Heart left ventricle (tissue), 16 donors: ENCODE measurements at regions not wholly inside any gene's neighbourhood (a gene's known extent, or its start where the extent isn't known, plus 50 kb on each side); places are given as distances from the start of the nearest gene placed in this dataset.

ENCODE experiments used
- ATAC-seq, 4 donors: fragments of 200-7000 bp; cut with Tn5 transposase; one replicate each; pipeline ENCODE4 v1.9.1; 2020 to 2022; ENCODE audit warnings: moderate library complexity in 4 of 4, mild to moderate bottlenecking in 3 of 4, moderate number of reproducible peaks in 1 of 4
- DNase-seq, 5 donors: peaks; one replicate each; pipeline ENCODE4 v3.0.0-alpha.2; 2020
- H3K27ac ChIP-seq, 12 donors: fragments of 200-600 bp; sonication (generic) in 4 of 12; one replicate each; pipeline versions ENCODE4 v1.5.0 to v1.8.0; 2016 to 2022; ENCODE audit warnings: mild to moderate bottlenecking in 2 of 12
- H3K27me3 ChIP-seq, 9 donors: fragments of 200-600 bp; sonication (generic) in 2 of 9; one replicate each; pipeline versions ENCODE4 v1.5.1 to v1.8.0; 2016 to 2022; ENCODE audit warnings: mild to moderate bottlenecking in 3 of 9
- H3K36me3 ChIP-seq, 9 donors: fragments of 200-600 bp; sonication (generic) in 2 of 9; one replicate each; pipeline versions ENCODE4 v1.5.0 to v1.8.0; 2018 to 2022; ENCODE audit warnings: mild to moderate bottlenecking in 2 of 9
- H3K4me1 ChIP-seq, 12 donors: fragments of 200-600 bp; sonication (generic) in 4 of 12; one replicate each; pipeline versions ENCODE4 v1.5.0 to v1.8.0; 2016 to 2022; ENCODE audit warnings: mild to moderate bottlenecking in 3 of 12
- H3K4me3 ChIP-seq, 12 donors: fragments of 200-600 bp; sonication (generic) in 4 of 12; one replicate each; pipeline versions ENCODE4 v1.5.0 to v1.8.0; 2017 to 2022; ENCODE audit warnings: mild to moderate bottlenecking in 9 of 12, moderate library complexity in 4 of 12
- H3K9me3 ChIP-seq, 12 donors: fragments of 200-600 bp; sonication (generic) in 4 of 12; one replicate each; pipeline versions ENCODE4 v1.5.0 to v1.8.0; 2016 to 2022; ENCODE audit warnings: mild to moderate bottlenecking in 1 of 12
- POLR2A ChIP-seq, 2 donors: fragments of 450-650 bp; IDR thresholded peaks; one replicate each; pipeline ENCODE4 v1.6.1; 2017; ENCODE audit warnings: antibody characterized with exemption in 2 of 2, mild to moderate bottlenecking in 2 of 2, moderate library complexity in 2 of 2
- WGBS, 4 donors: extraction: QIAGEN DNeasy Blood & Tissue Kit in 2 of 4; methylation state at CpG; one replicate each; pipeline versions ENCODE4 v1.1.5 to v1.1.7; 2013 to 2018; 5-methylcytosine and 5-hydroxymethylcytosine counted together
- intact Hi-C, 10 donors: fragments of 100-400 bp; cut with DNase I; formaldehyde crosslinking; loops; one replicate each; pipeline versions ENCODE4 v1.11.1 to v1.14.2; 2022
- TF ChIP-seq, protein P1 (sequence below), 12 donors: fragments of 200-600 bp; sonication (generic) in 4 of 12; IDR thresholded peaks; one replicate each; pipeline versions ENCODE4 v1.5.0 to v1.8.0; 2018 to 2022; ENCODE audit warnings: antibody characterized with exemption in 12 of 12, mild to moderate bottlenecking in 5 of 12
- donor health status: ischemic (EF 13 %, LVEDD 7.1; RV severe dilation, severe dysfunction).
- donor health status: healthy with polysubstance abuse.
- donor health status: DM: no; HTN: yes; CAD: no.
- donor health status: DM: no; HTN: no; CAD: no.
- donor health status: ischemic (EF 25% LVEDD 6.9; RV normal size, moderate dysfunction).
- donor health status: ischemic (EF 25% LVEDD 5.7; RV mildly dilated, moderate dysfunction).
- donor health status: healthy.
- donor health status: DM: yes; HTN: yes; CAD: no.
- donor health status: ischemic (EF 35%, LVEDD 5.7; RV mildly dilated, moderate dysfunction).
- donor health status: nonischemic (EF 11% LVEDD 7.7; RV severe dilation, severe dysfunction).
- donor health status: DM: yes; HTN: yes; CAD: no.
- donor health status: PGD.
- donor health status: ischemic (EF 29% LVEDD 5.4; RV normal size, mild dysfunction).
- donor health status: nonischemic (EF 23%, LVEDD 6.1; RV moderate dilation, normal function).

DNA sequence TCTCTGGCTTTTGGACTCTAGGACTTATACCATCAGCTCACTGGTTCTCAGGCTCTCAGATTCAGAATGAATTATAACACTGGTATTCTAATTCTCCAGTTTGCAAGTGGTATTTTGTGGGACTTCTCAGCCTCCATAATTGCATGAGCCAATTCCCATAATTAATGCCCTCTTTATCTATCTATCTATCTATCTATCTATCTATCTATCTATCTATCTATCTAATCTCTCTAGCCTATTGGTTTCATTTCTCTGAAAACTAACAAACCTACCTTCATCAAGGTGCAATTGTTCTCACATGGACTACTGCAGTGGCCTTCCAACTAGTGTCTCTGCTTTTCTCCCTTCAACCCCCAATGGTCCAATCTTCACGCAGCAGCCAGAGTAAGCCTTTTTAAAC lies 507.4 kb downstream of the ETNK1 start:
- H3K27me3 ChIP-seq, result no peaks in the 10 kb centered on the region
- WGBS, 4 donors, result 89 to 100% (median 95%) methylated on average over 1 of the region's 1 CpG
- H3K27ac ChIP-seq, result no peak overlapping the region
- intact Hi-C loops, result no loop called here
- TF ChIP-seq, protein P1, sequence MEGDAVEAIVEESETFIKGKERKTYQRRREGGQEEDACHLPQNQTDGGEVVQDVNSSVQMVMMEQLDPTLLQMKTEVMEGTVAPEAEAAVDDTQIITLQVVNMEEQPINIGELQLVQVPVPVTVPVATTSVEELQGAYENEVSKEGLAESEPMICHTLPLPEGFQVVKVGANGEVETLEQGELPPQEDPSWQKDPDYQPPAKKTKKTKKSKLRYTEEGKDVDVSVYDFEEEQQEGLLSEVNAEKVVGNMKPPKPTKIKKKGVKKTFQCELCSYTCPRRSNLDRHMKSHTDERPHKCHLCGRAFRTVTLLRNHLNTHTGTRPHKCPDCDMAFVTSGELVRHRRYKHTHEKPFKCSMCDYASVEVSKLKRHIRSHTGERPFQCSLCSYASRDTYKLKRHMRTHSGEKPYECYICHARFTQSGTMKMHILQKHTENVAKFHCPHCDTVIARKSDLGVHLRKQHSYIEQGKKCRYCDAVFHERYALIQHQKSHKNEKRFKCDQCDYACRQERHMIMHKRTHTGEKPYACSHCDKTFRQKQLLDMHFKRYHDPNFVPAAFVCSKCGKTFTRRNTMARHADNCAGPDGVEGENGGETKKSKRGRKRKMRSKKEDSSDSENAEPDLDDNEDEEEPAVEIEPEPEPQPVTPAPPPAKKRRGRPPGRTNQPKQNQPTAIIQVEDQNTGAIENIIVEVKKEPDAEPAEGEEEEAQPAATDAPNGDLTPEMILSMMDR (IDR thresholded peaks at IDR 0.05), result no peak
- TF ChIP-seq POLR2A (IDR thresholded peaks at IDR 0.05), result no peak
- no peaks in the 10 kb centered on the region for H3K36me3 ChIP-seq
- no peak for ATAC-seq
- no peaks in the 10 kb centered on the region for H3K9me3 ChIP-seq
- no peaks in the 10 kb centered on the region for H3K4me1 ChIP-seq
- H3K4me3 ChIP-seq, result no peak overlapping the region
- no peak for DNase-seq

DNA sequence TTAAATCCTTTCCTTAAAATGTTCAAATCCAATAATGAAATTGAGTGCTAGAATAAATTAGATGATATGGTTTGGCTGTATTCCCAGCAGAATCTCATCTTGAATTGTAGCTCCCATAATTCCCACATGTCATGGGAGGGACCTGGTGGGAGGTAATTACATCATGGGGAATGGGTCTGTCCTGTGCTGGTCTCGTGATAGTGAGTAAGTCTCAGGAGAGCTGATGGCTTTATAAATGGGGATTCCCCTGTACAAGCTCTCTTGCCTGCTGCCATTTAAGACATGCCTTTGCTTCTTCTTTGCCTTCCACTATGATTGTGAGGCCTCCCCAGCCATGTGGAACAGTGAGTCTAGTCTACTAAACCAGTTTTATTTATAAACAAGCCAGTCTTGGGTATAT lies 508.5 kb downstream of the ETNK1 start:
- no peak for DNase-seq
- no peaks in the 10 kb centered on the region for H3K27me3 ChIP-seq
- TF ChIP-seq POLR2A (IDR thresholded peaks at IDR 0.05), result no peak
- TF ChIP-seq, protein P1 (IDR thresholded peaks at IDR 0.05), result no peak
- 35 to 81% (median 64%) methylated on average over 1 of the region's 1 CpG for WGBS, 4 donors
- ATAC-seq, result no peak
- no peaks in the 10 kb centered on the region for H3K4me1 ChIP-seq
- H3K9me3 ChIP-seq, result no peaks in the 10 kb centered on the region
- H3K36me3 ChIP-seq, result no peaks in the 10 kb centered on the region
- intact Hi-C loops, result no loop called here
- no peak overlapping the region for H3K4me3 ChIP-seq
- H3K27ac ChIP-seq, result no peak overlapping the region

DNA sequence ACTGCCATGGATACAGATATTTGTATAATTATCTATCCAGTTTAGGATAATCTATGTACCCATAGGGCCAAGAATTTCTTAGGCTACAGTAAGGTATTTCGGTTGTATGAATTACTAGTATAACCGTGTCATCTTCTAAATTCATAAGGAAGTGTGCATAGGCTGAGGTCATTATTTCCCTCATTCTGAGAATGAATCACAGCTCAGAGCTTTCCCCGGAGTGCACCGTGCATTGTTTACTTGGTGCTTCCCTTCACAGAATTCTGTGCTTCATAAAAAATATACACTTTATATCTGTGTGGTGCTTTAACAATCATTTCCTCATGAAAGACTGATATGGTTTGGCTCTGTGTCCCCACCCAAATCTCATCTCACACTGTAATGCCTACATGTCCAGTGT lies 514.1 kb downstream of the ETNK1 start:
- Histone ChIP-seq H3K9me3 (peaks cover 0 to 9% (median 0%) of the 10 kb centered on the region in 12 donors), H3K27ac (no peak overlapping the region), H3K36me3 (no peaks in the 10 kb centered on the region), H3K27me3 (no peaks in the 10 kb centered on the region), H3K4me3 (no peak overlapping the region), H3K4me1 (no peaks in the 10 kb centered on the region)
- WGBS, 4 donors, result 64 to 81% (median 68%) methylated on average over 4 of the region's 4 CpGs
- ATAC-seq, result no peak
- TF ChIP-seq, protein P1 (IDR thresholded peaks at IDR 0.05), result no peak
- TF ChIP-seq POLR2A (IDR thresholded peaks at IDR 0.05), result no peak
- DNase-seq, result no peak
- intact Hi-C loops, result no loop called here

DNA sequence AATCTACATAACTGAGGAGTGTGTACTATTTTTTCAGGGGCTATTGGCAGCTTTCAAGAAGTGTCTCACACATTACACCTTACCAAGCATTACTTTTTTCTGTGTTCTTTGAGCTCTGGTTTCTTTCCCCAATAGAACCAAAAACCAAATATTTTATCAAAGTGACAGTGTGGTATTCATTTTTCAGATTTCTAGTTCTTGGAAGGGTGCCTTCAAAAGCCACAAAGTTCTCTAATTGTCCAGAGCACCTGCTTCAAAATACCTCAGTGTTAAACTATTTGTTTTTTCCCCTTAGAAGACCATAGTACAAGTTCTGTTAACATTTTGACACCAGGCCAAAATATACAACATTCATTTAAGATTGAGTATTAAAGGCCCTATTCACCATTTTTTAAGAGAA lies 515.7 kb downstream of the ETNK1 start:
- Histone ChIP-seq H3K9me3 (peaks cover 0 to 9% (median 0%) of the 10 kb centered on the region in 12 donors), H3K4me1 (no peaks in the 10 kb centered on the region), H3K36me3 (no peaks in the 10 kb centered on the region), H3K27me3 (no peaks in the 10 kb centered on the region), H3K27ac (no peak overlapping the region), H3K4me3 (no peak overlapping the region)
- ATAC-seq (no peak), DNase-seq (no peak)
- TF ChIP-seq, protein P1 (IDR thresholded peaks at IDR 0.05), result no peak
- TF ChIP-seq POLR2A (IDR thresholded peaks at IDR 0.05), result no peak
- intact Hi-C loops, result no loop called here
